OCI-LY7 (cell line): ENCODE measurements at regions not wholly inside any gene's neighbourhood (a gene's known extent, or its start where the extent isn't known, plus 50 kb on each side); places are given as distances from the start of the nearest gene placed in this dataset.

Experiments used
- CTCF ChIP-seq: fragments of 200-600 bp; sonication (generic); conservative IDR thresholded peaks from 2 replicates; pipeline ENCODE4 v1.5.1; 2014; ENCODE audit warnings: mild to moderate bottlenecking, antibody characterized with exemption, low read length, moderate library complexity, mixed read lengths
- EZH2phosphoT487 ChIP-seq: fragments of 200-600 bp; sonication (generic); IDR thresholded peaks from 2 replicates; pipeline ENCODE4 v1.6.1; 2018; ENCODE audit warnings: low read depth, borderline replicate concordance, mild to moderate bottlenecking, mixed run types, antibody characterized with exemption, low read length, moderate library complexity, mixed read lengths

DNA sequence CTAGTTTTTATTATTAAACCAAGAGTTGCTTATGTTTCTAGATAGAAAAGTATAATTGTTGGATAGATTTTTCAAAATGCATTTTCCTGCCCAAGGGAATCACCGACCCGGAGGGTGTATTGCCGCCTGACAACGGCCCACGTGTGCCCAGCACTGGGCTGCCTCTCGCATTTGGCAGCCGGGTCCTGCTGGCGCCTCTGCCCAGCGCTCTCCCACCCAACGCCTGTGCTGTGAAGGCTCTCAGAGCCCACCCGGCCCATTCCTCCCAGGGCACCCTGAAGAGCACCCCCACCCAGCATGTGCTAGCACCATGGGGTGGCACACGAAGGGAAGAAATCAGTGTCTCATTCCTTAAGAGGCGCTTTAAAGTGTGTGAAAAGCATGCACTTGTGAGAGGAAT is 88.3 kb upstream of the AFDN start:
- TF ChIP-seq CTCF (no peak), EZH2phosphoT487 (no peak)
